ENCODE measurements at regions not wholly inside any gene's neighbourhood (a gene's known extent, or its start where the extent isn't known, plus 50 kb on each side); places are given as distances from the start of the nearest gene placed in this dataset.

- TF ChIP-seq CTCF (IDR thresholded peaks at IDR 0.05; ENCODE audit: extremely low read depth, insufficient read depth, missing control alignments), result no peak
- no peak for DNase-seq (ENCODE audit: low spot score)
- in situ Hi-C loops (cut with MboI; ENCODE audit: low pct_unique_long_range_greater_than_20kb, low sequenced_read_pairs, unreplicated experiment), result no loop called here
Observed at GRCh38 chr6:140858381-140858971, 1274.2 kb upstream of the GJE1 start.

- no peak for DNase-seq (ENCODE audit: low spot score)
- in situ Hi-C loops (cut with MboI; ENCODE audit: low pct_unique_long_range_greater_than_20kb, low sequenced_read_pairs, unreplicated experiment), result no loop called here
- TF ChIP-seq CTCF (IDR thresholded peaks at IDR 0.05; ENCODE audit: extremely low read depth, insufficient read depth, missing control alignments), result no peak
Observed at GRCh38 chr6:140857739-140858380, 1274.9 kb upstream of the GJE1 start.

- no peak for DNase-seq (ENCODE audit: low spot score)
- in situ Hi-C loops (cut with MboI; ENCODE audit: low pct_unique_long_range_greater_than_20kb, low sequenced_read_pairs, unreplicated experiment), result no loop called here
- no peak for TF ChIP-seq CTCF (IDR thresholded peaks at IDR 0.05; ENCODE audit: extremely low read depth, insufficient read depth, missing control alignments)
Observed at GRCh38 chr6:140855520-140855919, 1277.2 kb upstream of the GJE1 start.

- DNase-seq (ENCODE audit: low spot score), result no peak
- in situ Hi-C loops (cut with MboI; ENCODE audit: low pct_unique_long_range_greater_than_20kb, low sequenced_read_pairs, unreplicated experiment), result no loop called here
- TF ChIP-seq CTCF (IDR thresholded peaks at IDR 0.05; ENCODE audit: extremely low read depth, insufficient read depth, missing control alignments), result no peak
Observed at GRCh38 chr6:140854318-140854717, 1278.4 kb upstream of the GJE1 start.

- DNase-seq (ENCODE audit: low spot score), result no peak
- TF ChIP-seq CTCF (IDR thresholded peaks at IDR 0.05; ENCODE audit: extremely low read depth, insufficient read depth, missing control alignments), result no peak
- in situ Hi-C loops (cut with MboI; ENCODE audit: low pct_unique_long_range_greater_than_20kb, low sequenced_read_pairs, unreplicated experiment), result no loop called here
Observed at GRCh38 chr6:140850438-140850837, 1282.3 kb upstream of the GJE1 start.

- in situ Hi-C loops (cut with MboI; ENCODE audit: low pct_unique_long_range_greater_than_20kb, low sequenced_read_pairs, unreplicated experiment), result no loop called here
- TF ChIP-seq CTCF (IDR thresholded peaks at IDR 0.05; ENCODE audit: extremely low read depth, insufficient read depth, missing control alignments), result no peak
- no peak for DNase-seq (ENCODE audit: low spot score)
Observed at GRCh38 chr6:140849456-140849855, 1283.3 kb upstream of the GJE1 start.
